Spleen (tissue), 11 donors: ENCODE measurements at regions not wholly inside any gene's neighbourhood (a gene's known extent, or its start where the extent isn't known, plus 50 kb on each side); places are given as distances from the start of the nearest gene placed in this dataset.

Experiments used
- DNase-seq: peaks from one replicate; pipeline ENCODE4 v3.0.0-alpha.2; 2020
- H3K27ac ChIP-seq, 8 donors: fragments of 200-600 bp; sonication (generic) in 7 of 8; 1 replicate in 4 of 8; 2 replicates in 4 of 8; pipeline versions ENCODE4 v1.5.0 to v1.8.0; 2016 to 2021; ENCODE audit warnings: inconsistent platforms in 4 of 8, mild to moderate bottlenecking in 4 of 8, moderate library complexity in 1 of 8
- H3K27me3 ChIP-seq, 7 donors: fragments of 200-600 bp; sonication (generic) in 6 of 7; replicated peaks in 1 of 7; 1 replicate in 4 of 7; 2 replicates in 3 of 7; pipeline versions ENCODE4 v1.5.0 to v1.8.0; 2016 to 2021; ENCODE audit warnings: inconsistent platforms in 3 of 7, mild to moderate bottlenecking in 1 of 7
- H3K36me3 ChIP-seq, 6 donors: fragments of 200-600 bp; sonication (generic) in 5 of 6; 1 replicate in 4 of 6; 2 replicates in 2 of 6; pipeline versions ENCODE4 v1.5.0 to v1.8.0; 2016 to 2021; ENCODE audit warnings: inconsistent platforms in 2 of 6
- H3K4me1 ChIP-seq, 6 donors: fragments of 200-600 bp; sonication (generic) in 5 of 6; 1 replicate in 3 of 6; 2 replicates in 3 of 6; pipeline versions ENCODE4 v1.5.0 to v1.8.0; 2016 to 2021; ENCODE audit warnings: inconsistent platforms in 3 of 6
- H3K4me3 ChIP-seq, 8 donors: fragments of 200-600 bp; sonication (generic) in 7 of 8; 1 replicate in 4 of 8; 2 replicates in 4 of 8; pipeline versions ENCODE4 v1.5.0 to v1.8.0; 2016 to 2021; ENCODE audit warnings: inconsistent platforms in 4 of 8, mild to moderate bottlenecking in 4 of 8, moderate library complexity in 2 of 8
- H3K9me3 ChIP-seq, 8 donors: fragments of 200-600 bp; sonication (generic) in 7 of 8; 1 replicate in 4 of 8; 2 replicates in 4 of 8; pipeline versions ENCODE4 v1.5.0 to v1.8.0; 2016 to 2021; ENCODE audit warnings: inconsistent platforms in 4 of 8
- CTCF ChIP-seq, 11 experiments: fragments of 200-600 bp in 7 of 11; fragments of 450-650 bp in 4 of 11; sonication (generic) in 4 of 11; IDR thresholded peaks in 8 of 11; conservative IDR thresholded peaks in 3 of 11; 1 replicate in 7 of 11; 2 replicates in 4 of 11; pipeline versions ENCODE4 v1.4.0 to v1.8.0; 2016 to 2021; ENCODE audit warnings: antibody characterized with exemption in 11 of 11, inconsistent platforms in 4 of 11, mild to moderate bottlenecking in 1 of 11
- POLR2A ChIP-seq, 3 donors: fragments of 450-650 bp; IDR thresholded peaks; one replicate each; pipeline ENCODE4 v1.5.1; 2017; ENCODE audit warnings: antibody characterized with exemption in 3 of 3, mild to moderate bottlenecking in 1 of 3
- POLR2AphosphoS5 ChIP-seq, 3 donors: sonication (generic); formaldehyde crosslinking; IDR thresholded peaks; one replicate each; pipeline ENCODE4 v1.5.1; 2017; ENCODE audit warnings: antibody characterized with exemption in 3 of 3
- WGBS, 5 donors: extraction: QIAGEN DNeasy Blood & Tissue Kit in 3 of 5; methylation state at CpG; one replicate each; pipeline versions ENCODE4 v1.1.5 to v1.1.7; 2013 to 2018; 5-methylcytosine and 5-hydroxymethylcytosine counted together
- intact Hi-C: fragments of 100-400 bp; cut with DNase I; formaldehyde crosslinking; loops from one replicate; pipeline ENCODE4 v1.15.0; 2023; ENCODE audit warnings: low total_unique reads
- donor health status: healthy with polysubstance abuse.
- donor health status: DM: no; HTN: no; CAD: no; lungs with moderate emphysema.
- donor health status: DM: no; HTN: no; CAD: no.
- donor health status: Bipolar disorder and iron deficiency.
- donor health status: healthy.
- donor health status: DM: no; HTN: no; CAD: no.
- donor health status: DM: yes; HTN: yes; CAD: no.

- TF ChIP-seq CTCF (IDR thresholded peaks at IDR 0.05 in 8 of 11, conservative IDR thresholded peaks at IDR 0.05 in 3 of 11) (no peak), POLR2A (IDR thresholded peaks at IDR 0.05) (no peak), POLR2AphosphoS5 (IDR thresholded peaks at IDR 0.05) (no peak)
- no peak overlapping the region for H3K27ac ChIP-seq
- H3K27me3 ChIP-seq = no peaks in the 10 kb centered on the region
- H3K4me1 ChIP-seq = no peaks in the 10 kb centered on the region
- peaks cover 0 to 14% (median 3%) of the 10 kb centered on the region in 8 donors for H3K9me3 ChIP-seq
- no peaks in the 10 kb centered on the region for H3K36me3 ChIP-seq
- H3K4me3 ChIP-seq = no peak overlapping the region
- intact Hi-C loops = no loop called here
- WGBS, 5 donors = 79 to 82% (median 80%) methylated on average over 2 of the region's 2 CpGs
- DNase-seq = no peak
Measured at GRCh38 chr15:45884289-45884688, 249.5 kb downstream of the SQOR start.

- Histone ChIP-seq H3K27me3 (no peaks in the 10 kb centered on the region), H3K9me3 (peaks cover 0 to 14% (median 3%) of the 10 kb centered on the region in 8 donors), H3K27ac (no peak overlapping the region), H3K4me1 (no peaks in the 10 kb centered on the region), H3K4me3 (no peak overlapping the region), H3K36me3 (no peaks in the 10 kb centered on the region)
- intact Hi-C loops = no loop called here
- DNase-seq = no peak
- WGBS, 5 donors = 69 to 77% (median 73%) methylated on average over 6 of the region's 6 CpGs
- TF ChIP-seq CTCF (IDR thresholded peaks at IDR 0.05 in 8 of 11, conservative IDR thresholded peaks at IDR 0.05 in 3 of 11) (no peak), POLR2AphosphoS5 (IDR thresholded peaks at IDR 0.05) (no peak), POLR2A (IDR thresholded peaks at IDR 0.05) (no peak)
Measured at GRCh38 chr15:45884755-45885445, 250.1 kb downstream of the SQOR start.

GRCh38 chr15:45885801-45886200 lies 251.0 kb downstream of the SQOR start:
- no peaks in the 10 kb centered on the region for H3K4me1 ChIP-seq
- no peak overlapping the region for H3K4me3 ChIP-seq
- H3K27me3 ChIP-seq = no peaks in the 10 kb centered on the region
- TF ChIP-seq POLR2AphosphoS5 (IDR thresholded peaks at IDR 0.05) = no peak
- no peak for TF ChIP-seq CTCF (IDR thresholded peaks at IDR 0.05 in 8 of 11, conservative IDR thresholded peaks at IDR 0.05 in 3 of 11)
- no peak for TF ChIP-seq POLR2A (IDR thresholded peaks at IDR 0.05)
- peaks cover 0 to 14% (median 3%) of the 10 kb centered on the region in 8 donors for H3K9me3 ChIP-seq
- intact Hi-C loops = no loop called here
- 92 to 96% (median 94%) methylated on average over 19 to 21 of the region's 21 CpGs for WGBS, 5 donors
- H3K27ac ChIP-seq = no peak overlapping the region
- no peak for DNase-seq
- H3K36me3 ChIP-seq = no peaks in the 10 kb centered on the region

- no peak overlapping the region for H3K4me3 ChIP-seq
- WGBS, 5 donors = 39 to 62% (median 55%) methylated on average over 2 of the region's 2 CpGs
Measured at GRCh38 chr15:45891766-45892165, 256.9 kb downstream of the SQOR start.

More at GRCh38 chr15:45891766-45892165, 256.9 kb downstream of the SQOR start:
- Histone ChIP-seq H3K27ac (no peak overlapping the region), H3K4me1 (no peaks in the 10 kb centered on the region), H3K9me3 (peaks cover 0 to 2% (median 0%) of the 10 kb centered on the region in 8 donors), H3K27me3 (peaks cover 0 to 5% (median 0%) of the 10 kb centered on the region in 7 donors), H3K36me3 (no peaks in the 10 kb centered on the region)
- no peak for DNase-seq
- TF ChIP-seq CTCF (IDR thresholded peaks at IDR 0.05 in 8 of 11, conservative IDR thresholded peaks at IDR 0.05 in 3 of 11) (no peak), POLR2A (IDR thresholded peaks at IDR 0.05) (no peak), POLR2AphosphoS5 (IDR thresholded peaks at IDR 0.05) (no peak)
- intact Hi-C loops = no loop called here
